GM23248 (cell line): ENCODE measurements at regions not wholly inside any gene's neighbourhood (a gene's known extent, or its start where the extent isn't known, plus 50 kb on each side); places are given as distances from the start of the nearest gene placed in this dataset.

ENCODE experiments used
- EZH2 ChIP-seq: fragments of 200-600 bp; sonication (generic); IDR thresholded peaks from 2 replicates; pipeline ENCODE4 v1.6.1; 2018; ENCODE audit warnings: antibody characterized with exemption, mild to moderate bottlenecking; ENCODE audit not compliant: insufficient read depth, poor library complexity, severe bottlenecking
- EZH2phosphoT487 ChIP-seq: fragments of 200-600 bp; sonication (generic); IDR thresholded peaks from 2 replicates; pipeline ENCODE4 v1.6.1; 2018; ENCODE audit warnings: antibody characterized with exemption, moderate library complexity, mild to moderate bottlenecking, low read depth; ENCODE audit not compliant: insufficient read depth

GRCh38 chr17:74083321-74083720 is 120.2 kb upstream of the RPL38 start:
- TF ChIP-seq EZH2 (no peak), EZH2phosphoT487 (no peak)
